GM12891 (cell line): ENCODE measurements at regions not wholly inside any gene's neighbourhood (a gene's known extent, or its start where the extent isn't known, plus 50 kb on each side); places are given as distances from the start of the nearest gene placed in this dataset.

Source experiments
- POLR2A ChIP-seq: IDR thresholded peaks from 2 replicates; pipeline ENCODE4 v1.6.1; 2011; ENCODE audit warnings: low read depth, low read length, control low read depth
- SPI1 ChIP-seq: IDR thresholded peaks from 2 replicates; pipeline ENCODE4 v1.6.1; 2011; ENCODE audit warnings: low read depth, low read length, control low read depth

- TF ChIP-seq POLR2A (no peak), SPI1 (no peak)
These were observed 195.0 kb upstream of the NECTIN1 start for GRCh38 chr11:119924017-119924416.
